ENCODE measurements at regions not wholly inside any gene's neighbourhood (a gene's known extent, or its start where the extent isn't known, plus 50 kb on each side); places are given as distances from the start of the nearest gene placed in this dataset.
A peak's percentile ranks its signal among the peaks of the same experiment; 100 is the strongest.

DNA sequence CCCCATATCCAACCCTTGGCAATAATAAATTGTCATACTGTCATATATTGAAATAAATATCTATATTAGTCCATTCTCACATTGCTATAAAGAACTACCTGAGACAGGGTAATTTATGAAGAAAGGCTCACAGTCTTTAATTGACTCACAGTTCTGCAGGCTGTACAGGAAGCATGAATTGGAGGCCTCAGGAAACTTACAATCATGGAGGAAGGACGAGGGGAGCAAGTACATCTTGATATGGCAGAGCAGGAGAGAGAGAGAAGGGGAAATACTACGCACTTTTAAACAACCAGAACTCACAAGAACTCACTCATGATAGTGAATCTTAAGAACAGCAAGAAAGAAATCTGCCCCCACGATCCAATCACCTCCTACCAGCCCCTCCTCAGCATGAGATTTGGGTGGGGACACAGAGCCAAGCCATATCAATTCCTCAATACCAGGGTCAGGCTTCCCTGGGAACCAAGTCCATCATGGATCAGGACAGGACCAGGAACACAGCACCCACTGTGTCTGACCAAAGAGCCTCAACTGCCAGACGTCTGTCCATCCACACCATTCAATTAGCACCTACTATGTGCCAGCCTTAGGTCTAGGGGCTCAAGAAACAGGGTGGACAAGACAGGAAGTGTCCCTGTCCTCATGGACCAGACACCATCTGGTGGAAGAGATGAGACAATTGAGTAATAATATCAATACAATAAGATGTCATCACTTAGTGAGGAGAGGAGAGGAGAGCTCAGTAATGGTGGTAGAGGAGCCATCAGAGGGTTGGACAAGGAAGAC lies 56.9 kb upstream of the TOP3B start:
- DNase-seq (ENCODE audit: low spot score): no peak

DNA sequence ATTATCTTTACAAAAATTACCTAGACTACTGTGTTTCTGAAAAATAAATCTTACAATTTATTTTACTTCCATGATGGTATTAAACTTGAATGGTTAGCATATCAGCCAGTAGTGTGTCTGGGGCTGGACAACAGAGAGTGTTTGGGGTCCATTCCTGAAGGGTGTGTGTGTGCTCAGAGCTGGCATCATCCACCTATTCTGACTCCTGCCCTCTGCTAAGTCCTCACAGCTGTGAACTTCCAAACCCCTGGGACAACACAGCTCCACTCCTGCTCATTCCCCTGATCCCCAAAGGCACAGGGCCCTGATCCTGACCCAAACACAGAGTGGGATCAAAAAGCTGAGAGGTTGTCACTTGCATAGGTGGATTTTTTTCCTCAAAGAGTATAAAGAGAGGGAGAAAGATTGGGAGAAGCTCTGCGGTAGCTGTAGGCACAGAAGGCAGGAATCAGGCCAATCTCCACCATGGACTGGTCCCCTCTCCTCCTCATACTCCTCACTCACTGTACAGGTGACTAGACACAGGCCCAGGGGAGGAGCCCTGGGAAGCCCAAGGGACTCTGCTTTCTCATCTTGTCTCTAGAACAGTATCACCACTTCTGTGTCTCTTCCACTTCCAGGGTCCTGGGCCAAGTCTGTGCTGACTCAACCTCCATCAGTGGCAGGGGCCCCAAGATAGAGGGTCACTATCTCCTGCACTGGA lies 55.7 kb upstream of the TOP3B start:
- no peak for DNase-seq (ENCODE audit: low spot score)

DNA sequence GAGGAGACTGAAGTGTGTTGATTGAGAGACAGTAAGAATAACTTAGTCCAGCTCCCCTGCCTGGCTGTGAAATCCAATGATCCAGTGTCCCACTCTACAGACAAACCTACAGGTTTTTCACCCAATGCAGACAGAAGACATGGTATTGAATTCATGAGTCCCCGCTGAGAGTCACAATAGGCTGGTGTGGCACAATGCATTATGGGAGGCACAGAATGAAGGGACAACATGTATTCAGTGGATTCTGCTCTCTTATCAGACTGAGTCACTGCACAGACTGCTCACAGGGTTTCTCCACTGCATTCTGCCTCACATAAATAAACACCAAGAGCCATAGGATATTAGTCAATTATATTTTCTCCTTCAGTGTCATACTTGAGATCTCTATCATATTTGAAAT lies 55.2 kb upstream of the TOP3B start:
- DNase-seq (ENCODE audit: low spot score): peak; percentile 53

DNA sequence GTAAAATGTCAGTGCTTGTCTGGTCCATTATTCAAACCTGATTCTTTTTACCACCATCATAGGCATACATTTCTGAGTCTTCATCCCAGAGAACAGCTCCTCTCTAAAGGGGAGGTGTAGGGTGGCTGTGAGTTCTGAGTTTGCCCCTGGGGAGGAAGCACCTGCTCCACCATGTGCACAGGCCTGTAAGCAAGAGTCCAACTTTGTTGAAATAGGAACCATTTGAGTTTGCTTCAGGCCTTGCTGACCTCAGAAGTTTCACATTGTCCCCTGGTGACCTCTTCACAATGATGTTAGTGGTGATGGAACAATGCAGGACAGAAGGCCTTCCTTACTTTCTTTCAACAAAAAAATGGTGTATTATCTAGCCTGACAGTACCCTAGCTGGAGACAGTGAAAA lies 54.6 kb upstream of the TOP3B start:
- DNase-seq (ENCODE audit: low spot score): no peak

GRCh38 chr22:22036588-22036987 lies 54.0 kb upstream of the TOP3B start:
- DNase-seq (ENCODE audit: low spot score): no peak

GRCh38 chr22:22035771-22036314 lies 53.3 kb upstream of the TOP3B start:
- no peak for DNase-seq (ENCODE audit: low spot score)

- no peak for DNase-seq (ENCODE audit: low spot score)
Observed at GRCh38 chr22:22035203-22035602, 52.6 kb upstream of the TOP3B start.

DNA sequence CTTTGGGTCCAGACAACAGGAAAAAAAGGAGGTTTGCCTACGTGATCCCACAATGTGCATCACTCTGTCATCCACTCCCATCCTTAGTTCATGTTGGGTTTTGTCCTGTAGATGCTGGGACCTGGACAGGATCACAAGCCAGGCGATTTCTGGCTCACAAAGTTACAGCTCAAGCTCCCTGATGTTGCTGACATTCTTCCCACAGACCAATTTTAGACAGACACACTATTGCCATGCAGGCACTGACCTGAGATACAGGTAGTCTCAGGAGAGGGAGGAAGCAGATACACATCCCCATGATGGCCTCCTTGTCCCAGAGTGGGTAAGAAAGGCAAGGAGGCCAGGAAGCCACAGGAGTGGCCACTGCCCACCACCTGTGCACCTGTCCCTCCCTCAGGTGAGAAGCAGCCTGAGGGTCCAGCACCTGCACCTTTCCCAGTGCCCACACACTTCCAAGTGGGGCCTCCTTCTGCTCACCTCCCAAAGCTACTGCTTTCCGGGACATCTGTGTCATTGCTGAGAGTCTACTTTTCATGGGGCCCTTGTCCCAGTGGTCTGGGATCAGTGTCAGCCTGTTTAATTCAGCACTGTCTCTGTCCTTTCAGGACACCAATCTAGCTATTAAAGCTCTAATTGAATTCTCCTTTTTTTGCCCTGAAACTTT lies 52.0 kb upstream of the TOP3B start:
- DNase-seq (ENCODE audit: low spot score): no peak

DNA sequence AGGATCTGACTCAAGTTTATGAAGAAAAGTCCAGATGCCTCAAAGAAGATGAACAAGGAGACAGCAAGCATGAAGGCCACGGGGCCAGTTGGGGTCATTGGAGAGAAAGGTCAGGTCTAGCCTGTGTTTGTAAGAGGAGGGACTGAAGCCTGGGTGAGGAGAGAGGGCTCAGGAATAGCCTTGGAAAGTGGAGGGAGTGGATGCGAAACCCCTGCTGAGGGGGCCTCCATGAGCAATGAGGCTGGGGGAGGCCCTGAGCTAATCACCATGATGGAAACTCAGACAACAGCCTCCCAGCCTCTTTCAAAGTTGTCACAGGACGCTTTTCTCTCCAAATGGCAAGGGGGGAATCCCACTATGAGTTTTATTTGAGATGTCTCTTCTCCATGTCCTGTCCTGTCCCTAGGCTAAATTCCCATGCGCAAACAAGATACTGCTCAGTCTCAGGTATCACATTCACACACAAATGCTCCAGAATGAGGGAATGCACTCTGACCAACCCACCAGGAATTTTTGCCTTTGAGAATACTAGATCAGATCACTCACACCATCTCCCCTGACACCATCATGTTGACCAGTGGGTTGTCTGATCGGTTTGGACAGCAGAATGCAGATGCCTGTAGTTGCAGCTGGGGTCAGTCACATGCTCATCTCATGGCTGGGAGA lies 51.3 kb upstream of the TOP3B start:
- no peak for DNase-seq (ENCODE audit: low spot score)

GRCh38 chr22:22032906-22033802 lies 50.6 kb upstream of the TOP3B start:
- no peak for DNase-seq (ENCODE audit: low spot score)

GRCh38 chr22:22032099-22032905 lies 49.7 kb upstream of the TOP3B start:
- no peak for DNase-seq (ENCODE audit: low spot score)

Data from A172 (cell line).